ENCODE measurements at regions not wholly inside any gene's neighbourhood (a gene's known extent, or its start where the extent isn't known, plus 50 kb on each side); places are given as distances from the start of the nearest gene placed in this dataset.

GRCh38 chr2:239532250-239532649 is 131.4 kb upstream of the HDAC4 start:
- WGBS, 2 donors: 78 to 80% methylated on average over 15 to 19 of the region's 19 CpGs
- no peaks in the 10 kb centered on the region for H3K36me3 ChIP-seq (replicated peaks in 1 of 2; ENCODE audit: insufficient read depth in 1 of 2, low read depth in 2 of 2)
- ATAC-seq (no peak), DNase-seq (no peak)
- intact Hi-C loops (cut with DNase I): no loop called here
- TF ChIP-seq CTCF (IDR thresholded peaks at IDR 0.05) (no peak), POLR2A (IDR thresholded peaks at IDR 0.05) (no peak)
- H3K4me1 ChIP-seq: no peaks in the 10 kb centered on the region
- H3K27ac ChIP-seq: no peak overlapping the region
- peaks cover 0 to 4% (median 0%) of the 10 kb centered on the region in 3 donors for H3K9me3 ChIP-seq
- H3K27me3 ChIP-seq: no peaks in the 10 kb centered on the region
- H3K4me3 ChIP-seq: no peak overlapping the region

- Histone ChIP-seq H3K36me3 (replicated peaks in 1 of 2; ENCODE audit: insufficient read depth in 1 of 2, low read depth in 2 of 2) (no peaks in the 10 kb centered on the region), H3K27ac (no peak overlapping the region), H3K4me1 (no peaks in the 10 kb centered on the region), H3K27me3 (no peaks in the 10 kb centered on the region), H3K9me3 (peaks cover 0 to 4% (median 0%) of the 10 kb centered on the region in 3 donors), H3K4me3 (no peak overlapping the region)
- no peak for TF ChIP-seq POLR2A (IDR thresholded peaks at IDR 0.05)
- no peak for TF ChIP-seq CTCF (IDR thresholded peaks at IDR 0.05)
- ATAC-seq: no peak
- intact Hi-C loops (cut with DNase I): no loop called here
- peak in 3 of 4 donors; percentile 34 to 56 (median 51) for DNase-seq
- WGBS, 2 donors: 48 to 68% methylated on average over 5 to 18 of the region's 18 CpGs
These were observed 130.8 kb upstream of the HDAC4 start for GRCh38 chr2:239531456-239532241.

- TF ChIP-seq CTCF (IDR thresholded peaks at IDR 0.05): no peak
- TF ChIP-seq POLR2A (IDR thresholded peaks at IDR 0.05): no peak
- intact Hi-C loops (cut with DNase I): no loop called here
- DNase-seq (no peak), ATAC-seq (no peak)
- H3K27me3 ChIP-seq: no peaks in the 10 kb centered on the region
- H3K9me3 ChIP-seq: peaks cover 0 to 4% (median 0%) of the 10 kb centered on the region in 3 donors
- WGBS, 2 donors: 79 to 84% methylated on average over 5 of the region's 5 CpGs
- no peak overlapping the region for H3K27ac ChIP-seq
- no peaks in the 10 kb centered on the region for H3K4me1 ChIP-seq
- H3K36me3 ChIP-seq (replicated peaks in 1 of 2; ENCODE audit: insufficient read depth in 1 of 2, low read depth in 2 of 2): no peaks in the 10 kb centered on the region
- H3K4me3 ChIP-seq: no peak overlapping the region
These were observed 130.0 kb upstream of the HDAC4 start for GRCh38 chr2:239530749-239531316.

- WGBS, 2 donors: 73 to 77% methylated on average over 8 to 13 of the region's 13 CpGs
- Histone ChIP-seq H3K27ac (no peak overlapping the region), H3K9me3 (peaks cover 0 to 1% (median 0%) of the 10 kb centered on the region in 3 donors), H3K4me1 (no peaks in the 10 kb centered on the region), H3K36me3 (replicated peaks in 1 of 2; ENCODE audit: insufficient read depth in 1 of 2, low read depth in 2 of 2) (no peaks in the 10 kb centered on the region), H3K4me3 (no peak overlapping the region), H3K27me3 (no peaks in the 10 kb centered on the region)
- no peak for ATAC-seq
- no peak for DNase-seq
- TF ChIP-seq POLR2A (IDR thresholded peaks at IDR 0.05) (no peak), CTCF (IDR thresholded peaks at IDR 0.05) (no peak)
- intact Hi-C loops (cut with DNase I): no loop called here
These were observed 128.6 kb upstream of the HDAC4 start for GRCh38 chr2:239529313-239530015.
